MM.1S (cell line): ENCODE measurements at regions not wholly inside any gene's neighbourhood (a gene's known extent, or its start where the extent isn't known, plus 50 kb on each side); places are given as distances from the start of the nearest gene placed in this dataset.

Experiments used
- DNase-seq: peaks from one replicate; pipeline ENCODE4 v3.0.0-alpha.2; 2015
- H2AFZ ChIP-seq: fragments of 300-600 bp; sonication (generic); 2 replicates; pipeline ENCODE4 v1.6.0; 2016; ENCODE audit warnings: antibody characterized with exemption, low read length
- H3F3A ChIP-seq: fragments of 300-600 bp; sonication (generic); 2 replicates; pipeline ENCODE4 v1.6.1; 2016; ENCODE audit warnings: mild to moderate bottlenecking, antibody characterized with exemption, low read length, moderate library complexity, mixed read lengths; ENCODE audit not compliant: insufficient read depth
- H3K27ac ChIP-seq: fragments of 300-600 bp; sonication (generic); 2 replicates; pipeline ENCODE4 v1.5.1; 2016; ENCODE audit warnings: mild to moderate bottlenecking, low read length
- H3K27me3 ChIP-seq: fragments of 300-600 bp; sonication (generic); replicated peaks from 2 replicates; pipeline ENCODE4 v1.6.0; 2016; ENCODE audit warnings: low read length; ENCODE audit not compliant: insufficient read depth
- H3K36me3 ChIP-seq: fragments of 300-600 bp; sonication (generic); replicated peaks from 2 replicates; pipeline ENCODE4 v1.6.1; 2016; ENCODE audit warnings: mild to moderate bottlenecking, low read length, mixed read lengths; ENCODE audit not compliant: insufficient read depth
- H3K4me1 ChIP-seq: fragments of 300-600 bp; sonication (generic); 2 replicates; pipeline ENCODE4 v1.6.1; 2016; ENCODE audit warnings: low read length, mixed read lengths
- H3K4me2 ChIP-seq: fragments of 300-600 bp; sonication (generic); 2 replicates; pipeline ENCODE4 v1.6.0; 2016; ENCODE audit warnings: low read depth, low read length
- H3K4me3 ChIP-seq: fragments of 300-600 bp; sonication (generic); 2 replicates; pipeline ENCODE4 v1.5.1; 2016; ENCODE audit warnings: low read length, mixed read lengths
- H3K79me2 ChIP-seq: fragments of 300-600 bp; sonication (generic); 2 replicates; pipeline ENCODE4 v1.6.1; 2016; ENCODE audit warnings: mixed run types, low read length, mixed read lengths
- H3K9ac ChIP-seq: fragments of 300-600 bp; sonication (generic); 2 replicates; pipeline ENCODE4 v1.6.1; 2016; ENCODE audit warnings: low read length, mixed read lengths
- H3K9me2 ChIP-seq: fragments of 300-600 bp; sonication (generic); replicated peaks from 2 replicates; pipeline ENCODE4 v1.6.1; 2016; ENCODE audit warnings: mild to moderate bottlenecking, low read length, mixed read lengths; ENCODE audit not compliant: insufficient read depth
- H3K9me3 ChIP-seq: fragments of 300-600 bp; sonication (generic); replicated peaks from 2 replicates; pipeline ENCODE4 v1.6.1; 2016; ENCODE audit warnings: mild to moderate bottlenecking, low read length, mixed read lengths; ENCODE audit not compliant: insufficient read depth
- H4K20me1 ChIP-seq: fragments of 300-600 bp; sonication (generic); 2 replicates; pipeline ENCODE4 v1.6.1; 2016; ENCODE audit warnings: mild to moderate bottlenecking, low read length, moderate library complexity, mixed read lengths; ENCODE audit not compliant: insufficient read depth
- EZH2 ChIP-seq: fragments of 300-600 bp; sonication (generic); optimal IDR thresholded peaks from 2 replicates; pipeline ENCODE3; 2017; ENCODE audit warnings: low read depth, mild to moderate bottlenecking, antibody characterized with exemption, low read length, mixed read lengths
- EZH2phosphoT487 ChIP-seq: fragments of 300-600 bp; sonication (generic); IDR thresholded peaks from 2 replicates; pipeline ENCODE4 v1.6.1; 2018; ENCODE audit warnings: antibody characterized with exemption, low read length
- TF ChIP-seq, protein P1 (sequence below): fragments of 300-600 bp; sonication (generic); IDR thresholded peaks from 2 replicates; pipeline ENCODE4 v1.5.1; 2016; ENCODE audit warnings: antibody characterized with exemption, low read length, mixed read lengths

DNA sequence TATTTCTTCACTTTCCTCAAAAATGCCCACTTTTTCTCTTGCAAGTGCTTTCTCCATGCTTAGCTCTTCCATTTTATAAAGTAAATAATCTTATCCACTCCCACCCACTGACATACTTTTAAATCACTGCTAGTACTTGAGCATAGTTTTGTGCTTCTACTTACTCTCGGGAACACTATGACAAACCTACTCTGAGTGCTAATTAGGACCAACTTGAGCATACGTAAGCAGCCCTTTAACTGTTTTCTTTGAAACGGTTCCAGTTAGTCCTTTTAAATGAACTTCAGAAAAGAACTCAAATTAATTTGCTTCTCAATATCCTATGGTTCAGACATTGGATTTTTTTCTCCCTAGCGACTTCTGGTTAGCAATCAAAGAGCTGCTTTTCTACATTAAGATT, 280.0 kb upstream of the SOX2 start:
- Histone ChIP-seq H3K4me2 (no peak overlapping the region), H3K79me2 (no peaks in the 10 kb centered on the region), H3F3A (no peaks in the 10 kb centered on the region), H3K9me2 (no peaks in the 10 kb centered on the region), H3K27me3 (no peaks in the 10 kb centered on the region), H3K4me1 (no peaks in the 10 kb centered on the region), H2AFZ (no peak overlapping the region), H3K36me3 (no peaks in the 10 kb centered on the region), H3K4me3 (no peak overlapping the region), H3K9me3 (no peaks in the 10 kb centered on the region), H3K27ac (no peak overlapping the region), H4K20me1 (no peaks in the 10 kb centered on the region), H3K9ac (no peak overlapping the region)
- TF ChIP-seq EZH2, result no peak
- no peak for TF ChIP-seq EZH2phosphoT487
- TF ChIP-seq, protein P1, sequence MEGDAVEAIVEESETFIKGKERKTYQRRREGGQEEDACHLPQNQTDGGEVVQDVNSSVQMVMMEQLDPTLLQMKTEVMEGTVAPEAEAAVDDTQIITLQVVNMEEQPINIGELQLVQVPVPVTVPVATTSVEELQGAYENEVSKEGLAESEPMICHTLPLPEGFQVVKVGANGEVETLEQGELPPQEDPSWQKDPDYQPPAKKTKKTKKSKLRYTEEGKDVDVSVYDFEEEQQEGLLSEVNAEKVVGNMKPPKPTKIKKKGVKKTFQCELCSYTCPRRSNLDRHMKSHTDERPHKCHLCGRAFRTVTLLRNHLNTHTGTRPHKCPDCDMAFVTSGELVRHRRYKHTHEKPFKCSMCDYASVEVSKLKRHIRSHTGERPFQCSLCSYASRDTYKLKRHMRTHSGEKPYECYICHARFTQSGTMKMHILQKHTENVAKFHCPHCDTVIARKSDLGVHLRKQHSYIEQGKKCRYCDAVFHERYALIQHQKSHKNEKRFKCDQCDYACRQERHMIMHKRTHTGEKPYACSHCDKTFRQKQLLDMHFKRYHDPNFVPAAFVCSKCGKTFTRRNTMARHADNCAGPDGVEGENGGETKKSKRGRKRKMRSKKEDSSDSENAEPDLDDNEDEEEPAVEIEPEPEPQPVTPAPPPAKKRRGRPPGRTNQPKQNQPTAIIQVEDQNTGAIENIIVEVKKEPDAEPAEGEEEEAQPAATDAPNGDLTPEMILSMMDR, result no peak
- no peak for DNase-seq

DNA sequence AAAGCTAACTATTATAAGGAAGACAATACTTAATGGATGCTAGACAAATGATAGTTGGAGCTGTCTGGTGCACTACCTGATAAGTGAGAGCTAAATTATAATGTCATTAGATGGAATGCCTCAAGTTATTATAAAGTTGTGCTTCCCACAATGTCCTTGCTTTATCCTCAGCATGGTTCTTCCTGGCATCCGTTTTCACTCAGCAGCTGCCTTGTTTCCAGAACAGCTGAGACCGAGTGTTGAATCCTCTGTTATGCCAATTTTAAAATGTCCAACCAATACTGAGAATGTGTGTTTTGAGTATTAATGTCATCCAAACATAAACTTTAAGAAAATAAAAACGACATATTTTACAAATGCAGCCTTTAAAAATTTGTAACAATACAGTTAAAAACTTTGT, 286.7 kb upstream of the SOX2 start:
- Histone ChIP-seq H3K4me2 (no peak overlapping the region), H3K27me3 (no peaks in the 10 kb centered on the region), H3K79me2 (no peaks in the 10 kb centered on the region), H3K27ac (no peak overlapping the region), H3K36me3 (no peaks in the 10 kb centered on the region), H3K9me3 (no peaks in the 10 kb centered on the region), H3K9ac (no peak overlapping the region), H3F3A (no peaks in the 10 kb centered on the region), H4K20me1 (no peaks in the 10 kb centered on the region), H3K4me3 (no peak overlapping the region), H3K9me2 (no peaks in the 10 kb centered on the region), H2AFZ (no peak overlapping the region), H3K4me1 (no peaks in the 10 kb centered on the region)
- no peak for TF ChIP-seq EZH2
- TF ChIP-seq, protein P1, result no peak
- TF ChIP-seq EZH2phosphoT487, result no peak
- DNase-seq, result no peak

DNA sequence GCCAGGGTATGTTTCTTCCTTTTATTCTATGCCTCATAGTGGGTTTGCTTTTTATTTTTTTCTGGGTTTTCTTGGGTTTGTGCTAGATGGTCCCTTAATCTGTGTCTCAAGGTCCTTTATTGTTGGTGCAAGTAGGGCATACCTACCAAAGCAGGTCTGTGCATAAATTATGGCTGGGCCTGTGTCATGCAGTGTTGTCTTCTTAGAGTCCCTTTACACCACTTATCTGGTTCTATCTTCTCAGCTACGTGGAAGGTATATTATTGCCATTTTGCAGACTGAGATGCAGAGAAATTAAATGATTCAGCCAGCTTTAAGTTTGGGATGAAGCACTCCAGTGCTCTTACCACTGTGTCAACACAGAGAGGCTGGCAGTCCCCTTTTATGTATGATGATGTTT, 293.5 kb upstream of the SOX2 start:
- no peak overlapping the region for H3K9ac ChIP-seq
- no peak for DNase-seq
- no peak overlapping the region for H3K4me2 ChIP-seq
- H3F3A ChIP-seq, result no peaks in the 10 kb centered on the region
- no peak overlapping the region for H3K4me3 ChIP-seq
- H3K36me3 ChIP-seq, result no peaks in the 10 kb centered on the region
- no peak overlapping the region for H2AFZ ChIP-seq
- no peaks in the 10 kb centered on the region for H3K4me1 ChIP-seq
- no peaks in the 10 kb centered on the region for H3K9me2 ChIP-seq
- no peaks in the 10 kb centered on the region for H4K20me1 ChIP-seq
- H3K27me3 ChIP-seq, result no peaks in the 10 kb centered on the region
- TF ChIP-seq EZH2phosphoT487, result no peak
- no peak overlapping the region for H3K27ac ChIP-seq
- H3K9me3 ChIP-seq, result no peaks in the 10 kb centered on the region
- no peaks in the 10 kb centered on the region for H3K79me2 ChIP-seq

DNA sequence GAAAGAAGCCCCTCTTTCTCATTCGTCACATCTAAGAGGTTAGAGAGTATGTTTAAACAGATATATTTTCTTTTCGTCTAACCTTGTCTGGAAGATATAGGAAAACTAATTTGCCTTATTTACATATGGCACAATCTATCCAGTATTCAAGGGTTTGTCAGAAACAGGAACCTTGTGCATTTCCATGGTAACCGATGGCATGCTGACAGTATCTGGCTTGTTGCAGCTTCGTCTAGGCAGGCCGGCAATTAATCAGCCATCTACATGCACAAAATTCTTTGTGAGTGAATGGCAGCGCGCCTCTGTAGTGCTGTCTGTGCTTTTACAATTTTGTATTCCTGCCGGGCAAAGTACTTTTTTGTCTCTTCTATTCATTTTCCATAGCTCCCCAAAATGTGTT, 294.0 kb upstream of the SOX2 start:
- Histone ChIP-seq H3K27me3 (no peaks in the 10 kb centered on the region), H3K9me2 (no peaks in the 10 kb centered on the region), H3F3A (no peaks in the 10 kb centered on the region), H4K20me1 (no peaks in the 10 kb centered on the region), H3K36me3 (no peaks in the 10 kb centered on the region), H3K27ac (no peak overlapping the region), H2AFZ (no peak overlapping the region), H3K79me2 (no peaks in the 10 kb centered on the region), H3K4me1 (no peaks in the 10 kb centered on the region), H3K4me2 (no peak overlapping the region), H3K4me3 (no peak overlapping the region), H3K9ac (no peak overlapping the region), H3K9me3 (no peaks in the 10 kb centered on the region)
- no peak for DNase-seq
- TF ChIP-seq, protein P1, result no peak
- no peak for TF ChIP-seq EZH2phosphoT487
